ENCODE measurements at regions not wholly inside any gene's neighbourhood (a gene's known extent, or its start where the extent isn't known, plus 50 kb on each side); places are given as distances from the start of the nearest gene placed in this dataset.

GRCh38 chr12:39124768-39125167 is 219.4 kb upstream of the CPNE8 start:
- Histone ChIP-seq H3K27me3 (ENCODE audit: control insufficient read depth, insufficient read depth, low read length) (no peaks in the 10 kb centered on the region), H3K36me3 (ENCODE audit: control insufficient read depth, insufficient read depth, low read length) (no peaks in the 10 kb centered on the region), H3K4me3 (ENCODE audit: low read depth, low read length) (no peak overlapping the region)
- FAIRE-seq (no peak), DNase-seq (ENCODE audit: low read depth) (no peak)
- no peak for TF ChIP-seq CTCF (IDR thresholded peaks at IDR 0.05; ENCODE audit: insufficient read depth, low read length, severe bottlenecking)

- no peaks in the 10 kb centered on the region for H3K27me3 ChIP-seq (ENCODE audit: control insufficient read depth, insufficient read depth, low read length)
- DNase-seq (ENCODE audit: low read depth) (peak; percentile 66), FAIRE-seq (no peak)
- H3K36me3 ChIP-seq (ENCODE audit: control insufficient read depth, insufficient read depth, low read length) = no peaks in the 10 kb centered on the region
- TF ChIP-seq CTCF (IDR thresholded peaks at IDR 0.05; ENCODE audit: insufficient read depth, low read length, severe bottlenecking) = no peak
- no peak overlapping the region for H3K4me3 ChIP-seq (ENCODE audit: low read depth, low read length)
Measured at GRCh38 chr12:39123580-39124253, 218.3 kb upstream of the CPNE8 start.

GRCh38 chr12:39122562-39123204 is 217.3 kb upstream of the CPNE8 start:
- H3K27me3 ChIP-seq (ENCODE audit: control insufficient read depth, insufficient read depth, low read length) = no peaks in the 10 kb centered on the region
- TF ChIP-seq CTCF (IDR thresholded peaks at IDR 0.05; ENCODE audit: insufficient read depth, low read length, severe bottlenecking) = no peak
- no peak for FAIRE-seq
- no peaks in the 10 kb centered on the region for H3K36me3 ChIP-seq (ENCODE audit: control insufficient read depth, insufficient read depth, low read length)
- no peak for DNase-seq (ENCODE audit: low read depth)
- no peak overlapping the region for H3K4me3 ChIP-seq (ENCODE audit: low read depth, low read length)

GRCh38 chr12:39116861-39117260 is 211.5 kb upstream of the CPNE8 start:
- Histone ChIP-seq H3K36me3 (ENCODE audit: control insufficient read depth, insufficient read depth, low read length) (no peaks in the 10 kb centered on the region), H3K4me3 (ENCODE audit: low read depth, low read length) (no peak overlapping the region), H3K27me3 (ENCODE audit: control insufficient read depth, insufficient read depth, low read length) (no peaks in the 10 kb centered on the region)
- DNase-seq (ENCODE audit: low read depth) = no peak
- no peak for TF ChIP-seq CTCF (IDR thresholded peaks at IDR 0.05; ENCODE audit: insufficient read depth, low read length, severe bottlenecking)
- FAIRE-seq = no peak

- no peak for DNase-seq (ENCODE audit: low read depth)
- FAIRE-seq = no peak
- Histone ChIP-seq H3K4me3 (ENCODE audit: low read depth, low read length) (no peak overlapping the region), H3K36me3 (ENCODE audit: control insufficient read depth, insufficient read depth, low read length) (no peaks in the 10 kb centered on the region), H3K27me3 (ENCODE audit: control insufficient read depth, insufficient read depth, low read length) (no peaks in the 10 kb centered on the region)
- no peak for TF ChIP-seq CTCF (IDR thresholded peaks at IDR 0.05; ENCODE audit: insufficient read depth, low read length, severe bottlenecking)
Measured at GRCh38 chr12:39112064-39112463, 206.7 kb upstream of the CPNE8 start.

Measured in bronchial epithelial cell (primary cell).